Adrenal gland (tissue), 9 donors: ENCODE measurements at regions not wholly inside any gene's neighbourhood (a gene's known extent, or its start where the extent isn't known, plus 50 kb on each side); places are given as distances from the start of the nearest gene placed in this dataset.

ENCODE experiments used
- DNase-seq, 7 donors: peaks; one replicate each; pipeline ENCODE4 v3.0.0-alpha.2; 2019 to 2020
- H3K27ac ChIP-seq, 5 donors: fragments of 200-600 bp; sonication (generic) in 4 of 5; 1 replicate in 3 of 5; 2 replicates in 2 of 5; pipeline versions ENCODE4 v1.5.1 to v1.8.0; 2016 to 2020; ENCODE audit warnings: mild to moderate bottlenecking in 1 of 5
- H3K27me3 ChIP-seq: fragments of 200-600 bp; 2 replicates; pipeline ENCODE4 v1.8.0; 2021
- H3K36me3 ChIP-seq, 2 donors: fragments of 200-600 bp; replicated peaks in 1 of 2; 1 replicate in 1 of 2; 2 replicates in 1 of 2; pipeline versions ENCODE4 v1.5.1 to v1.8.0; 2018 to 2022
- H3K4me1 ChIP-seq, 2 donors: fragments of 200-600 bp; replicated peaks in 1 of 2; 1 replicate in 1 of 2; 2 replicates in 1 of 2; pipeline versions ENCODE4 v1.5.1 to v1.8.0; 2018 to 2021
- H3K4me3 ChIP-seq, 4 donors: fragments of 200-600 bp; sonication (generic) in 3 of 4; one replicate each; pipeline ENCODE4 v1.5.1; 2016 to 2018
- H3K9me3 ChIP-seq, 3 donors: fragments of 200-600 bp; sonication (generic) in 1 of 3; replicated peaks in 1 of 3; 1 replicate in 2 of 3; 2 replicates in 1 of 3; pipeline versions ENCODE4 v1.5.1 to v1.8.0; 2016 to 2021
- POLR2A ChIP-seq, 2 donors: fragments of 450-650 bp; IDR thresholded peaks; one replicate each; pipeline ENCODE4 v1.6.1; 2017; ENCODE audit warnings: antibody characterized with exemption in 2 of 2, mild to moderate bottlenecking in 2 of 2, moderate library complexity in 1 of 2
- WGBS, 4 donors: extraction: QIAGEN DNeasy Blood & Tissue Kit in 2 of 4; methylation state at CpG; one replicate each; pipeline versions ENCODE4 v1.1.5 to v1.1.7; 2013 to 2017; 5-methylcytosine and 5-hydroxymethylcytosine counted together
- intact Hi-C, 2 donors: fragments of 100-400 bp; cut with DNase I; formaldehyde crosslinking; loops; one replicate each; pipeline versions ENCODE4 v1.14.1 to v1.15.0; 2022 to 2023
- TF ChIP-seq, protein P1 (sequence below), 6 experiments: fragments of 450-650 bp in 4 of 6; fragments of 200-600 bp in 2 of 6; sonication (generic) in 1 of 6; IDR thresholded peaks; 1 replicate in 5 of 6; 2 replicates in 1 of 6; pipeline versions ENCODE4 v1.5.1 to v1.8.0; 2016 to 2021; ENCODE audit warnings: antibody characterized with exemption in 6 of 6, mild to moderate bottlenecking in 2 of 6, moderate library complexity in 1 of 6
- donor health status: healthy with polysubstance abuse.
- donor health status: Bipolar disorder and iron deficiency.
- donor health status: DM: yes; HTN: yes; CAD: no.
- donor health status: DM: no; HTN: no; CAD: no.
- donor health status: DM: no; HTN: no; CAD: no.

DNA sequence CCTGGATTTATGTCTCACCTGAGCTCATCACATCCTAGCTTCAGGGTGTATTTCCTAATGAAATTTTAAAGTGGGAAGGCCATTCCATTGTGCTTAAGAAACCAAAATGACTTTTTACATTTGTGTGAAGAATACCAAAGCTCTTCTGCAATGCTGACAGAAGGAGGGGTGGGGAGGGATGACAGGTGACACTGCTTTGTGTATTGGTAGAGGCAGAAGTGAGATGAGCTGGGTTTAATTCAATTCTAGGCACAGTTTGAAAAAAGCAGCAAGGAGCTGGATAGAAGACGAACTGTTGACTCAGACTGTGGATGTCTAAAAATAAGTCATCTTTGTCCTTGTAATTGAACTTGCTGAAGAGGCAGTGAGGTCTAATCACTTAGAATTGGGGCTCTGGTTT is 710.3 kb upstream of the KIRREL3 start:
- Histone ChIP-seq H3K4me3 (no peak overlapping the region), H3K27ac (no peak overlapping the region), H3K27me3 (no peaks in the 10 kb centered on the region), H3K4me1 (no peaks in the 10 kb centered on the region), H3K9me3 (no peaks in the 10 kb centered on the region), H3K36me3 (no peaks in the 10 kb centered on the region)
- DNase-seq, result no peak
- WGBS, 4 donors, result 35 to 56% (median 44%) methylated on average over 1 of the region's 1 CpG
- intact Hi-C loops, result no loop called here
- no peak for TF ChIP-seq POLR2A (IDR thresholded peaks at IDR 0.05)
- TF ChIP-seq, protein P1, sequence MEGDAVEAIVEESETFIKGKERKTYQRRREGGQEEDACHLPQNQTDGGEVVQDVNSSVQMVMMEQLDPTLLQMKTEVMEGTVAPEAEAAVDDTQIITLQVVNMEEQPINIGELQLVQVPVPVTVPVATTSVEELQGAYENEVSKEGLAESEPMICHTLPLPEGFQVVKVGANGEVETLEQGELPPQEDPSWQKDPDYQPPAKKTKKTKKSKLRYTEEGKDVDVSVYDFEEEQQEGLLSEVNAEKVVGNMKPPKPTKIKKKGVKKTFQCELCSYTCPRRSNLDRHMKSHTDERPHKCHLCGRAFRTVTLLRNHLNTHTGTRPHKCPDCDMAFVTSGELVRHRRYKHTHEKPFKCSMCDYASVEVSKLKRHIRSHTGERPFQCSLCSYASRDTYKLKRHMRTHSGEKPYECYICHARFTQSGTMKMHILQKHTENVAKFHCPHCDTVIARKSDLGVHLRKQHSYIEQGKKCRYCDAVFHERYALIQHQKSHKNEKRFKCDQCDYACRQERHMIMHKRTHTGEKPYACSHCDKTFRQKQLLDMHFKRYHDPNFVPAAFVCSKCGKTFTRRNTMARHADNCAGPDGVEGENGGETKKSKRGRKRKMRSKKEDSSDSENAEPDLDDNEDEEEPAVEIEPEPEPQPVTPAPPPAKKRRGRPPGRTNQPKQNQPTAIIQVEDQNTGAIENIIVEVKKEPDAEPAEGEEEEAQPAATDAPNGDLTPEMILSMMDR (IDR thresholded peaks at IDR 0.05), result no peak

DNA sequence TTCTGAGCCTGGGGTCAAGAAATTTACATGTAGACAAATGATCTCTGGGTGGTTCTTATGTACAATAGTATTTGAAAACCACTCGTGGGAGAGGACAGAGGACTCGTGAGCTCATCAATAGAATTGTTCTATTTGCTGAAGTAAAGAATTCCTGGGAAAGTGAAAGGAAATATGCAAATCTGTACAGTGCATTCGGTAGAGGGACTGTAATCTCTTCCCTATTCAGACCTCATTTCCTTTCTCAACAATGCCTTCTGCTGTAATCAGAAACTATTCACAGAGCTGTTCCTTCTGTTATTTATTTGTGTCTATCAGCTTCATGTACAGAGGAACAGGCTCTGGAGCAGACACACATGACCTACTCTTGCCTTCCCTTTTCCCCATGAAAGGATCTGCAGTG is 709.4 kb upstream of the KIRREL3 start:
- 43 to 55% (median 49%) methylated on average over 3 of the region's 3 CpGs for WGBS, 4 donors
- Histone ChIP-seq H3K4me1 (no peaks in the 10 kb centered on the region), H3K9me3 (no peaks in the 10 kb centered on the region), H3K27ac (no peak overlapping the region), H3K4me3 (no peak overlapping the region), H3K36me3 (no peaks in the 10 kb centered on the region), H3K27me3 (no peaks in the 10 kb centered on the region)
- intact Hi-C loops, result no loop called here
- no peak for DNase-seq
- TF ChIP-seq, protein P1 (IDR thresholded peaks at IDR 0.05), result no peak
- no peak for TF ChIP-seq POLR2A (IDR thresholded peaks at IDR 0.05)

DNA sequence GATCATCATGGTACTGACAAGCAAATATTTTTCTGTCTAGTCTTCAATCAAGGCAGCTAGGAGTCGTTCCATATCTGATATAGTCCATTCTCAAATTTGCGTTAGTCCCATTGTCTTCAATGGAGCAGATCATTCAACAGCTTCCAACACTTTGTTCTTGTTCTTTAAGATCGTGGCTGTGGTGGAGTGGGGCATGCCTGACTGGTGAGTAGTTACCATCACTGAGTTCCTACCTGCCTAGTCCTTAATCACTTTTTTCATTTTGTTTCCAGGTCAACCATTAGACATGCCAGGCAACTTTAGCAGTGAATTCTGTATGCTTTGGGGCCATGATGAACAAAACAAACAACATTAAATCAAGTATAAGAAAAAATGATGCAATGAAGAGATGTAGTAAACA is 693.1 kb upstream of the KIRREL3 start:
- no peak for DNase-seq
- Histone ChIP-seq H3K27ac (no peak overlapping the region), H3K27me3 (no peaks in the 10 kb centered on the region), H3K4me3 (no peak overlapping the region), H3K4me1 (no peaks in the 10 kb centered on the region), H3K36me3 (no peaks in the 10 kb centered on the region), H3K9me3 (no peaks in the 10 kb centered on the region)
- TF ChIP-seq, protein P1 (IDR thresholded peaks at IDR 0.05), result no peak
- no peak for TF ChIP-seq POLR2A (IDR thresholded peaks at IDR 0.05)
- intact Hi-C loops, result no loop called here
- 73 to 79% (median 76%) methylated on average over 3 of the region's 3 CpGs for WGBS, 4 donors

DNA sequence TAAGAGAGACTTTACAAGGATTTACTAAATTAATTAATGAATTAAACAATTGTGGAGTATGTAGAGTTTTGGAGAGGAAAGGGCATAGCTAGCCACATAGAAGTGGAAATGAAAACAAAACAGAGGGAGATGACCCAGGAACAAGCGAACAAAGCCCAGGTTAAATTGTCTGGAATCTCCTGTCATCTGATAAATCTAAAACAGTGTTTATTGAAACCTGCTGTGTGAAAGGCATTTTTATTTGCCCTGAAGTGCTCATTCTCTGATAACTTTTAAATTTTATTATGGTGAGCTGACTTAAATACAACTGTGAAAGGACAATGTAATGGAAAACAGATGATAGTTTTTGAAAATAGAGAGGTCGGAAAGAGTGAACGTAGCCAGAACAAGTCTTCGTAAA is 682.8 kb upstream of the KIRREL3 start:
- intact Hi-C loops, result no loop called here
- Histone ChIP-seq H3K9me3 (no peaks in the 10 kb centered on the region), H3K27ac (no peak overlapping the region), H3K36me3 (no peaks in the 10 kb centered on the region), H3K4me3 (no peak overlapping the region), H3K4me1 (no peaks in the 10 kb centered on the region), H3K27me3 (no peaks in the 10 kb centered on the region)
- TF ChIP-seq, protein P1 (IDR thresholded peaks at IDR 0.05), result no peak
- 79 to 92% (median 80%) methylated on average over 4 of the region's 4 CpGs for WGBS, 4 donors
- DNase-seq, result no peak
